ENCODE measurements at regions not wholly inside any gene's neighbourhood (a gene's known extent, or its start where the extent isn't known, plus 50 kb on each side); places are given as distances from the start of the nearest gene placed in this dataset.

DNA sequence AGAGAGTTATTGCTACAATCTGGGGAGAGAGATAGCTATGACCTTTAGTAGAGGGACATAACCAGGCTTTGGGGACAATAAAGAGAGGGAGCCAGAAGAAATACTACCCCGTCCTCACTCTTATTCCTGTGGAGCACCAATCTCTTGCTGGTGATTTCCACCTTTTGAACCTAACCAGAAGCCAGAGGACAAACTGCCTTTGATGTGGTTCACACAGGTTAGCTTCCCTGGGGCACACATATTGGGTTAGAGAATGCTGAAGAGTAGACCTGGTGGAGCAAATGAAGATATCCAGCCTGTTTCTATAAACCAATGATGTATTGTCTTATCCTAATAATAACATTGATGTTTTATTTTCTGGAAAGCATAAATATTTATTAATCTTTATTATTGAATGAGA is 399.3 kb downstream of the HTR7 start:
- TF ChIP-seq, protein P1, sequence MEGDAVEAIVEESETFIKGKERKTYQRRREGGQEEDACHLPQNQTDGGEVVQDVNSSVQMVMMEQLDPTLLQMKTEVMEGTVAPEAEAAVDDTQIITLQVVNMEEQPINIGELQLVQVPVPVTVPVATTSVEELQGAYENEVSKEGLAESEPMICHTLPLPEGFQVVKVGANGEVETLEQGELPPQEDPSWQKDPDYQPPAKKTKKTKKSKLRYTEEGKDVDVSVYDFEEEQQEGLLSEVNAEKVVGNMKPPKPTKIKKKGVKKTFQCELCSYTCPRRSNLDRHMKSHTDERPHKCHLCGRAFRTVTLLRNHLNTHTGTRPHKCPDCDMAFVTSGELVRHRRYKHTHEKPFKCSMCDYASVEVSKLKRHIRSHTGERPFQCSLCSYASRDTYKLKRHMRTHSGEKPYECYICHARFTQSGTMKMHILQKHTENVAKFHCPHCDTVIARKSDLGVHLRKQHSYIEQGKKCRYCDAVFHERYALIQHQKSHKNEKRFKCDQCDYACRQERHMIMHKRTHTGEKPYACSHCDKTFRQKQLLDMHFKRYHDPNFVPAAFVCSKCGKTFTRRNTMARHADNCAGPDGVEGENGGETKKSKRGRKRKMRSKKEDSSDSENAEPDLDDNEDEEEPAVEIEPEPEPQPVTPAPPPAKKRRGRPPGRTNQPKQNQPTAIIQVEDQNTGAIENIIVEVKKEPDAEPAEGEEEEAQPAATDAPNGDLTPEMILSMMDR (IDR thresholded peaks at IDR 0.05), result no peak
- TF ChIP-seq POLR2AphosphoS5 (IDR thresholded peaks at IDR 0.05; ENCODE audit: low read depth, low read length) (no peak), TCF7L2 (IDR thresholded peaks at IDR 0.05; ENCODE audit: low read depth, low read length) (no peak)
- TF ChIP-seq, protein P2, sequence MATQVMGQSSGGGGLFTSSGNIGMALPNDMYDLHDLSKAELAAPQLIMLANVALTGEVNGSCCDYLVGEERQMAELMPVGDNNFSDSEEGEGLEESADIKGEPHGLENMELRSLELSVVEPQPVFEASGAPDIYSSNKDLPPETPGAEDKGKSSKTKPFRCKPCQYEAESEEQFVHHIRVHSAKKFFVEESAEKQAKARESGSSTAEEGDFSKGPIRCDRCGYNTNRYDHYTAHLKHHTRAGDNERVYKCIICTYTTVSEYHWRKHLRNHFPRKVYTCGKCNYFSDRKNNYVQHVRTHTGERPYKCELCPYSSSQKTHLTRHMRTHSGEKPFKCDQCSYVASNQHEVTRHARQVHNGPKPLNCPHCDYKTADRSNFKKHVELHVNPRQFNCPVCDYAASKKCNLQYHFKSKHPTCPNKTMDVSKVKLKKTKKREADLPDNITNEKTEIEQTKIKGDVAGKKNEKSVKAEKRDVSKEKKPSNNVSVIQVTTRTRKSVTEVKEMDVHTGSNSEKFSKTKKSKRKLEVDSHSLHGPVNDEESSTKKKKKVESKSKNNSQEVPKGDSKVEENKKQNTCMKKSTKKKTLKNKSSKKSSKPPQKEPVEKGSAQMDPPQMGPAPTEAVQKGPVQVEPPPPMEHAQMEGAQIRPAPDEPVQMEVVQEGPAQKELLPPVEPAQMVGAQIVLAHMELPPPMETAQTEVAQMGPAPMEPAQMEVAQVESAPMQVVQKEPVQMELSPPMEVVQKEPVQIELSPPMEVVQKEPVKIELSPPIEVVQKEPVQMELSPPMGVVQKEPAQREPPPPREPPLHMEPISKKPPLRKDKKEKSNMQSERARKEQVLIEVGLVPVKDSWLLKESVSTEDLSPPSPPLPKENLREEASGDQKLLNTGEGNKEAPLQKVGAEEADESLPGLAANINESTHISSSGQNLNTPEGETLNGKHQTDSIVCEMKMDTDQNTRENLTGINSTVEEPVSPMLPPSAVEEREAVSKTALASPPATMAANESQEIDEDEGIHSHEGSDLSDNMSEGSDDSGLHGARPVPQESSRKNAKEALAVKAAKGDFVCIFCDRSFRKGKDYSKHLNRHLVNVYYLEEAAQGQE (IDR thresholded peaks at IDR 0.05; ENCODE audit: insufficient read depth in 1 of 2, low read depth in 2 of 2, low read length in 1 of 2), result no peak

All from Panc1 (cell line).